ENCODE measurements at regions not wholly inside any gene's neighbourhood (a gene's known extent, or its start where the extent isn't known, plus 50 kb on each side); places are given as distances from the start of the nearest gene placed in this dataset.

GRCh38 chr13:59247171-59247570 is 916.6 kb downstream of the DIAPH3 start:
- H3K27ac Mint-ChIP-seq: no peak overlapping the region
- no peaks in the 10 kb centered on the region for H3K36me3 Mint-ChIP-seq
- ATAC-seq: no peak
- H3K9me3 Mint-ChIP-seq: no peaks in the 10 kb centered on the region
- H3K4me1 Mint-ChIP-seq: no peaks in the 10 kb centered on the region
- no peak overlapping the region for H3K4me3 Mint-ChIP-seq
- DNase-seq (ENCODE audit: low spot score in 2 of 2): no peak

DNA sequence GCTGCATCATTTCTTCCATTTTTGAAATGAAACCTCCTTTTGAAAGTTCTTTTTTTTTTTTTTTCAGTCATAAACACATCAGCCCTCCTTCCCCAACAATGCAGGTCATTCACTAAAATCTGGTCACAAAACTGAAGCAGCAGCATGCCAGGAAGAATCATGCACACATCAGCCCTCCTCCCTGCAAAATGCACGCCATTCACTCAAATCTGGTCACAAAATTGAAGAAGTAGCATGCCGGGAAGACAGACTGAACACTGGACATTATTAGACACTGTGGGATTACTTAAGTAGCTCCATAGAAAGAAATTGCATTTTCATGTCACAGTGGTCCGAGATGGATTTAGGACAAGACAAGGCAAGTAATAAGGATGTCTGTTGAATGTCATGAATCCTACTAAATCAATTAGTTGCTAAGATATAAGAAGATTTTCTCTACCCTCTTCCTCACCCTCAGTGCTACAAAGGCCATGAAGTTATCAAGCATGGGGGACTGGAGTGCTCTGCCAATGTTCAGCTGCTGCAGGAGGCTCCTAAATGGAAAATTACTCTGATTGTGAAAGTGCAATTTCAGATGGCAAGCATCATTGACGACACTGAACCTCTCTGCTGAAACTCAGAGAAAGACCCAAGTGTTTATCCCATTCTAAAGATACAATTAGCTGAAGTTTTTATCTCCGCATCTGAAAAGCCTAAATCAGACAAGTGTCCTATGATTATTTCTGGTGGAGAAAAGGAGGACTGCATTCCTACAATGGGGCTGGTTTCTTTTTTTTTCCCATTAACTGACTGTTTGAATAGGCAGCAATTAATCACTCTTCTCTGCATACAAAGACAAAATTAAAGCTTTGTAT is 913.2 kb downstream of the DIAPH3 start:
- Mint-ChIP-seq H3K4me1 (no peaks in the 10 kb centered on the region), H3K4me3 (no peak overlapping the region), H3K27ac (no peak overlapping the region), H3K9me3 (peaks cover 3% of the 10 kb centered on the region), H3K36me3 (no peaks in the 10 kb centered on the region)
- DNase-seq (ENCODE audit: low spot score in 2 of 2) (no peak), ATAC-seq (no peak)

DNA sequence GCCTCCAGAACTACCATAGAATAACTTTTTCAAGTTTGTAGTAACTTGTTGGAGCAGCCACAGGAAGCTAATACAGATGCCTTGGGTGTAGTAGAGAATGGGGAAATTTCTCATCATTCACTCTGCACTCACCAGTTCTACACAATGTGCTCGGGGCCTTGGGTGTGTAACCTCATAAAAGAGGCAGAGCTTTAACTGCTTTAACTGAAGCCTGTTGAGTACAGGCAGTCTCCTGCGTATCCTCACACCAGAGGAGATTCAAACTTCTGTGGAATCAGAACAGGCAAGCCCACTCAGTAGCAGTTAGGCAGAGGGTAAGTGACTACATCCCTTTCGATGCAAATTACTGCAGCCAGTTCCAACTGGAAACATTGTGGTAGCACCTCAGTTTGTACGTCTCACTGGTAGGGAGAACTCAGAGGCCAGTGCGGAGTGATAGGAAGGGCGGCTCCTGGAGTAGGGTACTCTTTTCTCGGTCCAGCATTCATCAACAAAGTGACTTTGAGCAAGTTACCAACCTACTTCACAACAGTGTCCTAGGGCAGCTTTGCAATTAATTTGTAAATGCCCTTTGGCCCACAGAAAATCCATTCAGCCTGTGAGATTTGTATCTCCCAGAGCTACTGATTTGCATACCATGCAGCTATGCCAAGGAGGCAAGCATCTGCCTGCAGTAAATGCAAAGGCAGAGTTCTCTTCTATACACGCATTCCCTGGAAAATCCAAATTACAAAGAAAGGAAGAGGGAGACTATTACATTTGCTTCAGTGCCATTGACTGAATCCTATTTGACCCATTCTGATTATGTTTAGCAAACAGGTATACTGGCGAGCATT is 904.3 kb downstream of the DIAPH3 start:
- no peaks in the 10 kb centered on the region for H3K9me3 Mint-ChIP-seq
- no peaks in the 10 kb centered on the region for H3K36me3 Mint-ChIP-seq
- H3K4me1 Mint-ChIP-seq: no peaks in the 10 kb centered on the region
- no peak overlapping the region for H3K27ac Mint-ChIP-seq
- DNase-seq (ENCODE audit: low spot score in 2 of 2): no peak
- H3K4me3 Mint-ChIP-seq: no peak overlapping the region
- peak; percentile 21 for ATAC-seq

- ATAC-seq: no peak
- H3K36me3 Mint-ChIP-seq: no peaks in the 10 kb centered on the region
- no peak overlapping the region for H3K4me3 Mint-ChIP-seq
- no peak for DNase-seq (ENCODE audit: low spot score in 2 of 2)
- H3K9me3 Mint-ChIP-seq: no peaks in the 10 kb centered on the region
- no peak overlapping the region for H3K27ac Mint-ChIP-seq
- H3K4me1 Mint-ChIP-seq: no peaks in the 10 kb centered on the region
Measured at GRCh38 chr13:59261928-59262488, 901.7 kb downstream of the DIAPH3 start.

DNA sequence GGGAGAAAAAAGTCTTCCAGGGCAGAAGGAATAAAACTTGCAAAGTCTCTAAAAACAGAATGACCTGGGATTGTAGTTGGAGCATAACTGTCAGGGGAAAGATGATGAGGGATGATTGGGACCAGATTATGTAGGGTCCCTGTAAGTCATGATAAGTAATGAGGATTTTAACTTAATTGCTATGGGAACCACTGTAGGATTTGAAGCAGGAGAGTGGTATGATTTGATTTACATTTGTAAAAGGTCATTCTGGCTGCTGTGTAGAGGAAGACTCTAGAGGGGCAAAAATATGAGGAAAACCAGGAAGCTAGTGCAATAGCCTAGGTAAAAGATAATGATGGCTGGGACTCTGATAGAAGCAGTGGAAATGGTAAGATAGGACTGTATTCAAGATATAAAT is 900.2 kb downstream of the DIAPH3 start:
- Mint-ChIP-seq H3K4me1 (no peaks in the 10 kb centered on the region), H3K27ac (no peak overlapping the region)
- no peak for ATAC-seq

GRCh38 chr13:59266478-59267063 is 897.2 kb downstream of the DIAPH3 start:
- H3K4me3 Mint-ChIP-seq: no peak overlapping the region
- H3K36me3 Mint-ChIP-seq: no peaks in the 10 kb centered on the region
- no peaks in the 10 kb centered on the region for H3K9me3 Mint-ChIP-seq
- ATAC-seq (no peak), DNase-seq (ENCODE audit: low spot score in 2 of 2) (no peak)
- no peaks in the 10 kb centered on the region for H3K4me1 Mint-ChIP-seq
- H3K27ac Mint-ChIP-seq: no peak overlapping the region

More for the DNA sequence above, 900.2 kb downstream of the DIAPH3 start:
- Mint-ChIP-seq H3K9me3 (no peaks in the 10 kb centered on the region), H3K4me3 (no peak overlapping the region), H3K36me3 (no peaks in the 10 kb centered on the region)
- DNase-seq (ENCODE audit: low spot score in 2 of 2): no peak

- DNase-seq (ENCODE audit: low spot score in 2 of 2): no peak
- H3K4me3 Mint-ChIP-seq: no peak overlapping the region
- no peaks in the 10 kb centered on the region for H3K36me3 Mint-ChIP-seq
- no peak for ATAC-seq
- H3K27ac Mint-ChIP-seq: no peak overlapping the region
- H3K9me3 Mint-ChIP-seq: no peaks in the 10 kb centered on the region
- no peaks in the 10 kb centered on the region for H3K4me1 Mint-ChIP-seq
Measured at GRCh38 chr13:59269476-59269875, 894.3 kb downstream of the DIAPH3 start.

DNA sequence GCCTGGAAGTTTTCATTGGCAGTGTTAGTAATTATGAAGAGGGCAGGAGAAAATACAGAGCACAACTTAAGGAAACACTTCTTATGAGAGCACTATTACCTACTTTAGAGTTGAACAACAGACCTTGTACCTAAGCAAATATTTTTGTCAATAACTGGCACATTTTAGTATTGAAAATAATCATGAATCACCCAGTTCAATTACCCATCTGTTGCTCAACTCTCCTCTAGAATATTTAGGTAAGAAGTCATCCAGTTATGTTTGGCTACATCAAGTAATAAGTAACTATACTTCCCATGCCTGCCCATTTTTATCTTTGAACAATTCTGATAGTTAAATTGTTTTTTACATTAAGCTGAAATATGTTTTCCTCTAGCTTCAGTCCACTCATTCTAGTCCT is 893.4 kb downstream of the DIAPH3 start:
- no peak overlapping the region for H3K27ac Mint-ChIP-seq
- no peaks in the 10 kb centered on the region for H3K9me3 Mint-ChIP-seq
- H3K4me3 Mint-ChIP-seq: no peak overlapping the region
- DNase-seq (ENCODE audit: low spot score in 2 of 2): no peak
- no peaks in the 10 kb centered on the region for H3K36me3 Mint-ChIP-seq
- no peak for ATAC-seq
- no peaks in the 10 kb centered on the region for H3K4me1 Mint-ChIP-seq

DNA sequence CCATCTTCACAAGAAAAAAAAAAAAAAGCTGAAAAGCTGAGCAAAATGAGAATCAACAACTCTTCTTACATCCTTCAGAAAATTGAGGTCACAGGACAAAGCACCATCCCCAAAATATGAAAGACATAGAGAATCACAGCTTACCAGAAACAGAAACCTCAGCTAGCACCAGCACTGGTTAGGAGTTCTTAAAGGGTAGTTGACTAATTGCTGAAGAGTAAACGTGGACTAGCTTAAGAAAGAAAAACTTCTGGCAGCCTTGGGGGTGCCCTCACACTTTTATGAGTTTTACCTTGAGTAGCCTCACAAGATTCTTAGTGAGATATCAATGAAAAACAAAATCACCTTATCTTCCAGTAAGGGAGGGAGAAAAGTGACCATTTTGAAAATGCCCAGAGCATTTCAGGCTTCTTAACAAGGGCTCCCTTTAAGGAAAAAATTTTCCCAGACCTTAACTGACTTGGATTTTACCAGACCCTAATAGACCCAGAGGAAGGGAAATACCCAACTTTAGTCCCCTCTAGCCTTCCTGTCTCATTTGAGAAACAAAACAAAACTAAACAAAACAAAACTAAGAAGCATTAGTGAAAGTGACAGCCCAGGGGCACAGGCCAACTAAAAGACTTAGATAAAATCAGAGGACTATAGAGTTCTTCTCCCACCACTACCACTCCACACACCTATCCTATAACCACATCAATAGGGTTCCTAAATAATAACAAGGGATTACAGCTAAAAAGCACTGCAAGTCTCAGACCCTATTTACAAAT is 888.6 kb downstream of the DIAPH3 start:
- H3K36me3 Mint-ChIP-seq: no peaks in the 10 kb centered on the region
- H3K27ac Mint-ChIP-seq: no peak overlapping the region
- H3K9me3 Mint-ChIP-seq: no peaks in the 10 kb centered on the region
- DNase-seq (ENCODE audit: low spot score in 2 of 2): no peak
- no peak overlapping the region for H3K4me3 Mint-ChIP-seq
- H3K4me1 Mint-ChIP-seq: no peaks in the 10 kb centered on the region
- no peak for ATAC-seq

GRCh38 chr13:59276436-59276835 is 887.3 kb downstream of the DIAPH3 start:
- Mint-ChIP-seq H3K9me3 (no peaks in the 10 kb centered on the region), H3K4me3 (no peak overlapping the region), H3K36me3 (no peaks in the 10 kb centered on the region), H3K27ac (no peak overlapping the region), H3K4me1 (no peaks in the 10 kb centered on the region)
- DNase-seq (ENCODE audit: low spot score in 2 of 2) (no peak), ATAC-seq (no peak)

GRCh38 chr13:59277106-59277505 is 886.6 kb downstream of the DIAPH3 start:
- no peak for DNase-seq (ENCODE audit: low spot score in 2 of 2)
- H3K4me1 Mint-ChIP-seq: no peaks in the 10 kb centered on the region
- H3K9me3 Mint-ChIP-seq: no peaks in the 10 kb centered on the region
- H3K36me3 Mint-ChIP-seq: no peaks in the 10 kb centered on the region
- H3K27ac Mint-ChIP-seq: no peak overlapping the region
- no peak overlapping the region for H3K4me3 Mint-ChIP-seq
- no peak for ATAC-seq

- H3K27ac Mint-ChIP-seq: no peak overlapping the region
- no peaks in the 10 kb centered on the region for H3K36me3 Mint-ChIP-seq
- no peak for DNase-seq (ENCODE audit: low spot score in 2 of 2)
Measured at GRCh38 chr13:59279028-59279427, 884.7 kb downstream of the DIAPH3 start.

GRCh38 chr13:59279576-59279975 is 884.2 kb downstream of the DIAPH3 start:
- Mint-ChIP-seq H3K27ac (no peak overlapping the region), H3K4me3 (no peak overlapping the region), H3K4me1 (no peaks in the 10 kb centered on the region), H3K36me3 (no peaks in the 10 kb centered on the region), H3K9me3 (no peaks in the 10 kb centered on the region)
- DNase-seq (ENCODE audit: low spot score in 2 of 2): no peak
- no peak for ATAC-seq

More at GRCh38 chr13:59279028-59279427, 884.7 kb downstream of the DIAPH3 start:
- no peak overlapping the region for H3K4me3 Mint-ChIP-seq
- no peaks in the 10 kb centered on the region for H3K9me3 Mint-ChIP-seq
- ATAC-seq: no peak
- H3K4me1 Mint-ChIP-seq: no peaks in the 10 kb centered on the region

DNA sequence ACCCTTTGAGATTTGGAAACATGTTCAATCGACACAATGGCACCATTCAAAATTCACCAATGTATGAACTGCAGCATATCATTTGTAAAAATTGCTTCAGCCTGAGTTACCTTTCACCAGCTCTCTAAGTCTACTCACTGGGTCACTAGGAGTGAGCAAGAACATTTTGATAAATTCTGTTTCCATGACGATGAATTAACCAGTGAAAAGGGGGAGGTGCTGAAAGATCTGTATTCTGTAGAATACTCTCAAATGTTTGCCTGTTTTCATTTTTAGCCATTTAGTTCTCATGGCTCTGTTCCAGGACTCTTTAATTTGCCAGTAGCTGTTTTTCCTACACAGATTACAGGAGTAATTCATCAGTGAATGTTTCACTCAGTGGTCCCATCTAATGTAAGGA is 883.4 kb downstream of the DIAPH3 start:
- Mint-ChIP-seq H3K9me3 (no peaks in the 10 kb centered on the region), H3K36me3 (no peaks in the 10 kb centered on the region), H3K4me3 (no peak overlapping the region), H3K4me1 (no peaks in the 10 kb centered on the region), H3K27ac (no peak overlapping the region)
- DNase-seq (ENCODE audit: low spot score in 2 of 2): no peak
- ATAC-seq: no peak

DNA sequence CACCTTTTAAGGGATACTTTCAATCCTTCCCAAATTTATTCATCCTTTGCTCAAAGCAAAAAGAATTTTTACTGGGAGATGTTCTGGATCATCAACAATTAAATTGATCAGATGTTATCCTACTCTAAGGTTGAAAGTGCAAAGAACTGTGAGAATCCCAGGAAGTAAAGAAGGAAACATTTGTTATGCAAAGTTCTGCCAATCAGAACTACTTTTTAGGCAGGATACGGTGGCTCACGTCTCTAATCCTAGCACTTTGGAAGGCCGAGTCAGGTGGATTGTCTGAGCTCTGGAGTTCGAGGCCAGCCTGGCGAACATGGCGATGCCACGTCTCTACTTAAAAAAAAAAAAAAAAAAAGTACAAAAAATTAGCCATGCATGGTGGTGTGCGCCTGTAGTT is 882.3 kb downstream of the DIAPH3 start:
- H3K4me3 Mint-ChIP-seq: no peak overlapping the region
- H3K9me3 Mint-ChIP-seq: no peaks in the 10 kb centered on the region
- DNase-seq (ENCODE audit: low spot score in 2 of 2) (no peak), ATAC-seq (no peak)
- no peaks in the 10 kb centered on the region for H3K4me1 Mint-ChIP-seq
- no peak overlapping the region for H3K27ac Mint-ChIP-seq
- no peaks in the 10 kb centered on the region for H3K36me3 Mint-ChIP-seq
